Omental fat pad (tissue), 3 donors: ENCODE measurements at regions not wholly inside any gene's neighbourhood (a gene's known extent, or its start where the extent isn't known, plus 50 kb on each side); places are given as distances from the start of the nearest gene placed in this dataset.
"Not testable (repeated sequence)": the region's sequence is repeated elsewhere in the genome, so short reads cannot be mapped to it uniquely, and the experiment has no call there.

Experiments used
- ATAC-seq: fragments of 150-250 bp; one replicate; pipeline ENCODE4 v1.9.1; 2016; ENCODE audit warnings: mild to moderate bottlenecking, moderate library complexity; ENCODE audit not compliant: low FRiP score
- DNase-seq: peaks from one replicate; pipeline ENCODE4 v3.0.0-alpha.2; 2019; ENCODE audit warnings: low spot score
- TF ChIP-seq, protein P1 (sequence below), 3 donors: fragments of 450-650 bp; IDR thresholded peaks; one replicate each; pipeline ENCODE4 v1.5.1; 2016 to 2017; ENCODE audit warnings: antibody characterized with exemption in 3 of 3, mild to moderate bottlenecking in 3 of 3, moderate library complexity in 2 of 3

- ATAC-seq (no peak), DNase-seq (no peak)
- TF ChIP-seq, protein P1, sequence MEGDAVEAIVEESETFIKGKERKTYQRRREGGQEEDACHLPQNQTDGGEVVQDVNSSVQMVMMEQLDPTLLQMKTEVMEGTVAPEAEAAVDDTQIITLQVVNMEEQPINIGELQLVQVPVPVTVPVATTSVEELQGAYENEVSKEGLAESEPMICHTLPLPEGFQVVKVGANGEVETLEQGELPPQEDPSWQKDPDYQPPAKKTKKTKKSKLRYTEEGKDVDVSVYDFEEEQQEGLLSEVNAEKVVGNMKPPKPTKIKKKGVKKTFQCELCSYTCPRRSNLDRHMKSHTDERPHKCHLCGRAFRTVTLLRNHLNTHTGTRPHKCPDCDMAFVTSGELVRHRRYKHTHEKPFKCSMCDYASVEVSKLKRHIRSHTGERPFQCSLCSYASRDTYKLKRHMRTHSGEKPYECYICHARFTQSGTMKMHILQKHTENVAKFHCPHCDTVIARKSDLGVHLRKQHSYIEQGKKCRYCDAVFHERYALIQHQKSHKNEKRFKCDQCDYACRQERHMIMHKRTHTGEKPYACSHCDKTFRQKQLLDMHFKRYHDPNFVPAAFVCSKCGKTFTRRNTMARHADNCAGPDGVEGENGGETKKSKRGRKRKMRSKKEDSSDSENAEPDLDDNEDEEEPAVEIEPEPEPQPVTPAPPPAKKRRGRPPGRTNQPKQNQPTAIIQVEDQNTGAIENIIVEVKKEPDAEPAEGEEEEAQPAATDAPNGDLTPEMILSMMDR (IDR thresholded peaks at IDR 0.05): no peak
Observed at GRCh38 chr13:40351537-40352379, 314.7 kb downstream of the FOXO1 start.

DNA sequence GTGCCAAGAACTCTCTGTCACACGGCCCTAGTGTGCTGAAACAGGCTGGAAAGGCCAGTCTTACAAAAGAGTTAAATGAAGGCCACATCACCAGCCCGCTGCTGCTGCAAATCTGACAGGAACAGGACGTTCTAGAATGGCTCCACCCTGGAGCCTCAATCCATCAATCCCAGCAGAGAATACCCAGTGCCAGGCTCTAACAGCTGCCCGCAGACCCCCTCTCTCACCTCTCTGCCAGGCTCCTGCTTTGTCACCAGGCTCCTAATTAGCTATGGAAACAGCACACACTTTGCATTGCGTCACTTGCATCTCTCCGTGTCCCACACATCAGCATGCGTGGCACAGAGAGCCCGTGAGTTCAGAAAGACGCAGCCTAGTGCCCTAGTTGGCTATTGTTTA lies 314.1 kb downstream of the FOXO1 start:
- TF ChIP-seq, protein P1 (IDR thresholded peaks at IDR 0.05): no peak
- DNase-seq (no peak), ATAC-seq (peak; percentile 75)

DNA sequence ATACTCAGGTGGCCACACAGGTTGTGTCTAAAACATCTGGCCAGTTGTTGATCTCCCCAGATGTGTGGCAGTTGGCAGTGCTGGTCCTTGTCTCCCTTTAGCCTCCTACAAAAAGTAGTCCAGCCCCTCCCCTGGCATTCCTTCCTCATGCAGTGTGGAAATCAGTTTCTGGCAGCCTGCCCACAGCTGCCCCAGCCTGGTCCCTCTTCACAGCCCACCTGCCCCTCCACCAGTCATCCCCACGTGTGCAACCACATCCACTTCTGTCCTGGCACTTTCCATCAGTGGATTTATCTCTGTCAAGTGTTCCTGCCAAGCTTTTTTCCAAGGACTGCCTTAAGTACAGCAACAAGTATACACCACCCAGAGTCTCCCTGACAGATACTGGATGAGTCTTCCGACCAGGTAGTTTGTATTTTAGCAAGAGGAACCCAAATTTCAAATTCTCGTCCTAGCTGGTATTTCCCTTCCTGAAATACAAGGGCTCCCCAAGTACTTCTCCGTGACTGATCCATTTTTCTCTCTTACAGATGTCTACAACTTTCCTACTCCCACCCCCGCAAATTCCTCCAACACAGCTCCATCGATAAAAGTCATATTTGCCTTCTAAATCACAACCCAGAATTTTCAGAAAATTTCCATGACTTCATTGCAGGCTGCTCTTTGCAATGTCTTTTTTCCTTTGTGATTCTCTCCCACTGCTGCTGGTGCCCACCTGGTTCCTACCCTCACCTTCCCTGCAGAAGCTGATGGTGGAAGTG lies 313.5 kb downstream of the FOXO1 start:
- ATAC-seq: peak; percentile 83
- TF ChIP-seq, protein P1 (IDR thresholded peaks at IDR 0.05): no peak
- DNase-seq: no peak

- TF ChIP-seq, protein P1 (IDR thresholded peaks at IDR 0.05): no peak
- DNase-seq (no peak), ATAC-seq (no peak)
Observed at GRCh38 chr13:40355126-40355724, 311.2 kb downstream of the FOXO1 start.

DNA sequence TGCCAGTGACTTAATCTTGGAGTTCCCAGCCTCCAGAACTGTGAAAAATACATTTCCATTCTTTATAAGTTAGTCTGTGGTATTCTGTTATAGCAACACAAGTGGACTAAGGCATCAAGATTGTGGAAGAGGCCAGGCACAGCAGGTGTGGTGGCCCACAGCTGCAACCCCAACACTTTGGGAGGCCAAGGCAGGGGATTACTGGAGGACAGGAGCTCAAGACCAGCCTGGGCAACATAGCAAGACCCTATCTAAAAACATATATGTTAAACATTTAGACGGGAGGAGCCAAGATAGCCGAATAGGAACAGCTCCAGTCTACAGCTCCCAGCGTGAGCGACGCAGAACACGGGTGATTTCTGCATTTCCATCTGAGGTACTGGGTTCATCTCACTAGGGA lies 310.4 kb downstream of the FOXO1 start:
- no peak for ATAC-seq
- DNase-seq: no peak
- TF ChIP-seq, protein P1 (IDR thresholded peaks at IDR 0.05): no peak

DNA sequence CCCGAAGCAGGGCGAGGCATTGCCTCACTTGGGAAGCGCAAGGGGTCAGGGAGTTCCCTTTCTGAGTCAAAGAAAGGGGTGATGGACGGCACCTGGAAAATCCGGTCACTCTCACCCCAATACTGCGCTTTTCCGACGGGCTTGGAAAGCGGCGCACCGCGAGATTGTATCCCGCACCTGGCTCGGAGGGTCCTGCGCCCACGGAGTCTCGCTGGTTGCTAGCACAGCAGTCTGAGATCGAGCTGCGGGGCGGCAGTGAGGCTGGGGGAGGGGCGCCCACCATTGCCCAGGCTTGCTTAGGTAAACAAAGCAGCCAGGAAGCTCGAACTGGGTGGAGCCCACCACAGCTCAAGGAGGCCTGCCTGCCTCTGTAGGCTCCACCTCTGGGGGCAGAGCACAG lies 310.0 kb downstream of the FOXO1 start:
- DNase-seq, ATAC-seq: not testable (repeated sequence)

GRCh38 chr13:40362502-40362901 lies 303.9 kb downstream of the FOXO1 start:
- TF ChIP-seq, protein P1 (IDR thresholded peaks at IDR 0.05): no peak
- DNase-seq (no peak), ATAC-seq (no peak)
